Prostate gland (tissue), 2 donors: ENCODE measurements at regions not wholly inside any gene's neighbourhood (a gene's known extent, or its start where the extent isn't known, plus 50 kb on each side); places are given as distances from the start of the nearest gene placed in this dataset.

ENCODE experiments used
- DNase-seq: peaks from one replicate; pipeline ENCODE4 v3.0.0-alpha.2; 2019; ENCODE audit warnings: low spot score
- H3K27ac ChIP-seq, 2 donors: fragments of 200-600 bp; sonication (generic); 2 replicates each; pipeline ENCODE4 v1.5.1; 2017 to 2019
- H3K27me3 ChIP-seq: fragments of 200-600 bp; sonication (generic); replicated peaks from 2 replicates; pipeline ENCODE4 v1.5.1; 2019; ENCODE audit not compliant: insufficient read depth
- H3K36me3 ChIP-seq, 2 donors: fragments of 200-600 bp; sonication (generic); 1 replicate in 1 of 2; 2 replicates in 1 of 2; pipeline versions ENCODE4 v1.5.1 to v1.8.1; 2017 to 2019
- H3K4me1 ChIP-seq: fragments of 200-600 bp; sonication (generic); replicated peaks from 2 replicates; pipeline ENCODE4 v1.5.1; 2019
- H3K4me3 ChIP-seq, 2 donors: fragments of 200-600 bp; sonication (generic); 2 replicates each; pipeline ENCODE4 v1.5.1; 2017 to 2019
- H3K9me3 ChIP-seq: fragments of 200-600 bp; sonication (generic); 2 replicates; pipeline ENCODE4 v1.5.1; 2017
- POLR2A ChIP-seq: fragments of 450-650 bp; IDR thresholded peaks from one replicate; pipeline ENCODE4 v1.6.1; 2016; ENCODE audit warnings: antibody characterized with exemption, mild to moderate bottlenecking
- POLR2AphosphoS5 ChIP-seq: sonication (generic); formaldehyde crosslinking; IDR thresholded peaks from one replicate; pipeline ENCODE4 v1.6.1; 2017; ENCODE audit warnings: antibody characterized with exemption
- WGBS: methylation state at CpG from one replicate; pipeline ENCODE4 v1.1.5; 2018; 5-methylcytosine and 5-hydroxymethylcytosine counted together
- intact Hi-C: fragments of 100-400 bp; cut with DNase I; formaldehyde crosslinking; loops from one replicate; pipeline ENCODE4 v1.14.2; 2022
- TF ChIP-seq, protein P1 (sequence below), 4 experiments: fragments of 200-600 bp in 2 of 4; fragments of 450-650 bp in 2 of 4; sonication (generic) in 2 of 4; IDR thresholded peaks; 1 replicate in 3 of 4; 2 replicates in 1 of 4; pipeline ENCODE4 v1.5.1; 2016 to 2019; ENCODE audit warnings: antibody characterized with exemption in 4 of 4, mild to moderate bottlenecking in 2 of 4, moderate library complexity in 2 of 4

DNA sequence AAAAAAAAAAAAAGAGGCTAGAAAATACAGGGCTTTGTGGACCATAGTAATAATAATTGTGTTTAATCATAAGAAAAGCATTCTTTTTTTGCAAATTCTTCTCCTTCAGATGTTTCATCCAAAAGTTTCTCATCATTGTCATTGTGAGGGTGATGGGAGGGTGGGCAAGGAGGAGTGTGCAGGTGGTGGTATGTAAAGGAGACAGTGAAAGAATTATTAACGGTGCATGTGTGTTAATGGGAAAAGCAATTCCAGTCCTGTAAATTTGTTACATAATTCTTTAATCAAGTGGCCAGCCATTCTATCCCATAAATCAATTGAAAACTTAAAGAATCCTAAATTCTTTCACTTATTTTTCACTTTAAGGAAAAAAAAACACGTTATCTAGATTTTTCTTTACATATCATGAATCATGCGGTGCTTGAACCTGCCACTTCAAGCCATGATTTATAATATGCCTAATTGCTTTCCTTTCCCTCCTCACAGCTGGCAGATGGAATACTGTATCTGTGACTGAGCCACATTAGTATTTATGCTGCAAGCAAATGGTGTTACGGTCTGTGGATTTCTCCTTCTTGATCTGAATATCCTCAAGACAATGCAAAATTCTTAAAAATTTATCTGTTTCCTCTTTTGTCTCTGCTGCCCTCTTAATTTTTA is 318.5 kb downstream of the JRKL start:
- H3K9me3 ChIP-seq, result no peaks in the 10 kb centered on the region
- no peaks in the 10 kb centered on the region for H3K27me3 ChIP-seq
- intact Hi-C loops, result no loop called here
- no peaks in the 10 kb centered on the region for H3K4me1 ChIP-seq
- no peaks in the 10 kb centered on the region for H3K36me3 ChIP-seq
- WGBS, result 46% methylated on average over 4 of the region's 4 CpGs
- TF ChIP-seq, protein P1, sequence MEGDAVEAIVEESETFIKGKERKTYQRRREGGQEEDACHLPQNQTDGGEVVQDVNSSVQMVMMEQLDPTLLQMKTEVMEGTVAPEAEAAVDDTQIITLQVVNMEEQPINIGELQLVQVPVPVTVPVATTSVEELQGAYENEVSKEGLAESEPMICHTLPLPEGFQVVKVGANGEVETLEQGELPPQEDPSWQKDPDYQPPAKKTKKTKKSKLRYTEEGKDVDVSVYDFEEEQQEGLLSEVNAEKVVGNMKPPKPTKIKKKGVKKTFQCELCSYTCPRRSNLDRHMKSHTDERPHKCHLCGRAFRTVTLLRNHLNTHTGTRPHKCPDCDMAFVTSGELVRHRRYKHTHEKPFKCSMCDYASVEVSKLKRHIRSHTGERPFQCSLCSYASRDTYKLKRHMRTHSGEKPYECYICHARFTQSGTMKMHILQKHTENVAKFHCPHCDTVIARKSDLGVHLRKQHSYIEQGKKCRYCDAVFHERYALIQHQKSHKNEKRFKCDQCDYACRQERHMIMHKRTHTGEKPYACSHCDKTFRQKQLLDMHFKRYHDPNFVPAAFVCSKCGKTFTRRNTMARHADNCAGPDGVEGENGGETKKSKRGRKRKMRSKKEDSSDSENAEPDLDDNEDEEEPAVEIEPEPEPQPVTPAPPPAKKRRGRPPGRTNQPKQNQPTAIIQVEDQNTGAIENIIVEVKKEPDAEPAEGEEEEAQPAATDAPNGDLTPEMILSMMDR (IDR thresholded peaks at IDR 0.05), result no peak
- no peak for TF ChIP-seq POLR2AphosphoS5
- no peak for TF ChIP-seq POLR2A
- no peak overlapping the region for H3K27ac ChIP-seq
- no peak for DNase-seq
- H3K4me3 ChIP-seq, result no peak overlapping the region

GRCh38 chr11:96713301-96713700 is 323.5 kb downstream of the JRKL start:
- H3K27me3 ChIP-seq, result no peaks in the 10 kb centered on the region
- no peaks in the 10 kb centered on the region for H3K36me3 ChIP-seq
- WGBS, result 71% methylated on average over 2 of the region's 2 CpGs
- intact Hi-C loops, result no loop called here
- H3K4me3 ChIP-seq, result no peak overlapping the region
- H3K4me1 ChIP-seq, result no peaks in the 10 kb centered on the region
- TF ChIP-seq POLR2A (no peak), POLR2AphosphoS5 (no peak)
- TF ChIP-seq, protein P1 (IDR thresholded peaks at IDR 0.05), result no peak
- H3K27ac ChIP-seq, result no peak overlapping the region
- no peak for DNase-seq
- no peaks in the 10 kb centered on the region for H3K9me3 ChIP-seq

- no peaks in the 10 kb centered on the region for H3K36me3 ChIP-seq
- H3K27me3 ChIP-seq, result no peaks in the 10 kb centered on the region
- H3K9me3 ChIP-seq, result no peaks in the 10 kb centered on the region
- DNase-seq, result no peak
- WGBS, result 92% methylated on average over 2 of the region's 2 CpGs
- H3K4me1 ChIP-seq, result no peaks in the 10 kb centered on the region
- TF ChIP-seq, protein P1 (IDR thresholded peaks at IDR 0.05), result no peak
- no peak for TF ChIP-seq POLR2A
- no peak for TF ChIP-seq POLR2AphosphoS5
- no peak overlapping the region for H3K4me3 ChIP-seq
- intact Hi-C loops, result no loop called here
- H3K27ac ChIP-seq, result no peak overlapping the region
Measured at GRCh38 chr11:96714689-96715088, 324.9 kb downstream of the JRKL start.

DNA sequence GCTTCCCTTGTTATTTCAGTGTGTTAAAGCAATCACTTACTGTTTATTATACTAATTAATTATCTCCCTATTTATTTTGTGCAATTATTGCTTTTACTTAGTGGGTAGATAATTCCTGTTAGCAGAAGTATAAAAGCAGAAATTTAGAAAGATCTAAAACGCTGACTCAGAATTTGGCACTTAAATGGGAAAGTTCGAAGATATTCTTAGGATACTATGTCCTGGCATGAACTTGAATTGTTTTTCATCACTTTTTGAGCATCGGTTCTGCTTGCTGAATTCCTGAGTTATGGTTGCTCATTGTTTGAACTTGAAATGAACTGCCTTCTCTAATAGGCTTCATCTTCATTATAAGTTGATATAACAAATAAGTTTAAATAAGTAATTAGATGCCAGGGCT is 325.4 kb downstream of the JRKL start:
- intact Hi-C loops, result no loop called here
- H3K27me3 ChIP-seq, result no peaks in the 10 kb centered on the region
- no peaks in the 10 kb centered on the region for H3K4me1 ChIP-seq
- 13% methylated on average over 3 of the region's 3 CpGs for WGBS
- no peaks in the 10 kb centered on the region for H3K9me3 ChIP-seq
- H3K36me3 ChIP-seq, result no peaks in the 10 kb centered on the region
- TF ChIP-seq POLR2AphosphoS5, result no peak
- no peak for TF ChIP-seq POLR2A
- TF ChIP-seq, protein P1 (IDR thresholded peaks at IDR 0.05), result no peak
- DNase-seq, result no peak
- no peak overlapping the region for H3K4me3 ChIP-seq
- H3K27ac ChIP-seq, result no peak overlapping the region

- 60% methylated on average over 1 of the region's 1 CpG for WGBS
- Histone ChIP-seq H3K27me3 (no peaks in the 10 kb centered on the region), H3K27ac (no peak overlapping the region), H3K4me3 (no peak overlapping the region), H3K36me3 (no peaks in the 10 kb centered on the region), H3K4me1 (no peaks in the 10 kb centered on the region), H3K9me3 (no peaks in the 10 kb centered on the region)
- TF ChIP-seq POLR2A (no peak), POLR2AphosphoS5 (no peak)
- TF ChIP-seq, protein P1 (IDR thresholded peaks at IDR 0.05), result no peak
- intact Hi-C loops, result no loop called here
- DNase-seq, result no peak
Measured at GRCh38 chr11:96736601-96737000, 346.8 kb downstream of the JRKL start.
